GM12872 (cell line): ENCODE measurements at regions not wholly inside any gene's neighbourhood (a gene's known extent, or its start where the extent isn't known, plus 50 kb on each side); places are given as distances from the start of the nearest gene placed in this dataset.

ENCODE experiments used
- TF ChIP-seq, protein P1 (sequence below): IDR thresholded peaks from 3 replicates; pipeline ENCODE4 v1.5.1; 2011; ENCODE audit warnings: low read depth, mild to moderate bottlenecking, low read length, moderate library complexity; ENCODE audit not compliant: insufficient read depth

DNA sequence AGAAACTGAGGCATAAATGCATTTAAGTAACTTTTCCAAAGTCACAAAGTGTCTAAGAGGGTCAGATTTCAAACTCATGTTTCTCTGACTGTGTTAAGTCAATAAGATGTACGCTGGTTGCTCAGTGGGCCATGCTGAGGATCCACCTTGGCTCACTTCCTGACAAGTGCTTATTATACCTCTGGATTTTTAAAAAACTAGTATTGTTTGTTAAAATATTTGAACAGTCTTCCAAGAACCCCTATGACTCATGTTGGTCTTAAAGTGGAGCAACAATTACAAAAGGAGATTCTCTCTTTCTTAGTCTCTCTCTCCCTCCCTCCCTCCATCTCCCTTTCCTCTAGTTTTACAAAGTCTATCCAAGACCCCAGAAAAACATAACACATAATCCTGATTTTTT, 1050.2 kb downstream of the AGBL1 start:
- TF ChIP-seq, protein P1, sequence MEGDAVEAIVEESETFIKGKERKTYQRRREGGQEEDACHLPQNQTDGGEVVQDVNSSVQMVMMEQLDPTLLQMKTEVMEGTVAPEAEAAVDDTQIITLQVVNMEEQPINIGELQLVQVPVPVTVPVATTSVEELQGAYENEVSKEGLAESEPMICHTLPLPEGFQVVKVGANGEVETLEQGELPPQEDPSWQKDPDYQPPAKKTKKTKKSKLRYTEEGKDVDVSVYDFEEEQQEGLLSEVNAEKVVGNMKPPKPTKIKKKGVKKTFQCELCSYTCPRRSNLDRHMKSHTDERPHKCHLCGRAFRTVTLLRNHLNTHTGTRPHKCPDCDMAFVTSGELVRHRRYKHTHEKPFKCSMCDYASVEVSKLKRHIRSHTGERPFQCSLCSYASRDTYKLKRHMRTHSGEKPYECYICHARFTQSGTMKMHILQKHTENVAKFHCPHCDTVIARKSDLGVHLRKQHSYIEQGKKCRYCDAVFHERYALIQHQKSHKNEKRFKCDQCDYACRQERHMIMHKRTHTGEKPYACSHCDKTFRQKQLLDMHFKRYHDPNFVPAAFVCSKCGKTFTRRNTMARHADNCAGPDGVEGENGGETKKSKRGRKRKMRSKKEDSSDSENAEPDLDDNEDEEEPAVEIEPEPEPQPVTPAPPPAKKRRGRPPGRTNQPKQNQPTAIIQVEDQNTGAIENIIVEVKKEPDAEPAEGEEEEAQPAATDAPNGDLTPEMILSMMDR: no peak

DNA sequence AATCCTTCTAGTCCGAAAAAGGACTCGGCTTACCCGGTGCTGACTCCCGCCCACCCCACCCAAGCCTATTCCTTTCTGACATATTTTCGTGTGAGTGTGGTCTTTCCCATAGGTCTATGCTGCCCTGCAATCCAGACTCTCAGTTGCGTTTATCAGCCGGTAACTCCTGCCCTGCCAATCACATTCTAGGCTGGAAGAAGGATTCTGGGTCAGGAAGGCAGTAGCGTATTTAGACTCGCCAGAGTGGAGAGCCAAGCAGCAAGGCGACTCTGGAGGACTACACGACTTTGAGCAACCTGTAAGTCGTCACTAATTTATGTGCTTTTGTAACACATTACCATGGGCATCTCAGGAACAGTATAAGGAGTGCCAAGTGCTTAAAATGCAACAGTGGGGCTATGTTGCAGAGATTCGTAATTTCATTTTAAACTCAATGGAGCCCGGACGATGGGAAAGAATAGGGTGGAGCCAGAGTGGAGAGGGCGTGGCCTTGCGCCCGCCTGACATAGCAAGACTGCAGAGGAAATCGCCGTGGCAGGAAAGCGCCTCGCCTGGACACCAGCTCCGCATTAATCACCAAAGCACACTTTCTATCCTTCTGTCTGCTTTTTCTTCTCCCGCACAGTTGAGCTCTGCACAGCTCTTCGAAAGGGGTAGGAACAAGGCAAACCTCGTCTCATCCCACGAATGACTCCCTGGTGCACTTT, 1044.2 kb downstream of the AGBL1 start:
- TF ChIP-seq, protein P1: no peak

DNA sequence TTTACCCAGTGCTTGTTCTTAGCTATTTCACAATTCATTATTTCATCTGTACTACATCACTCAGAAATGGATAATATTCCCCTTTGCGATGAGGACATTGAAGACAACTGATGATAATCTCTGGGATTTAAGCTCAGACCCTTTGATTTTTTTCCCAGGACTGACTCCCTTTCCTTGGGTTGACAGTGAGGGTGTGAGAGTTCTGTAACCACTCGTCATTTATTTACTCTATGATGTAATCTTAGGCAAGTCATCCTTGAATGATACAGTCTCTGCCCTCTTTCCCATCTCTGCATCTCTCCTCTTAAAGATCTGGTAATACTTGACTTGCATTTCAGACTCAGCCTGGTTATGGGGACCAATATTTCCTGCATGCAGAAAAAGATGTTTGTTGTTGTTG, 1041.7 kb downstream of the AGBL1 start:
- TF ChIP-seq, protein P1: no peak

DNA sequence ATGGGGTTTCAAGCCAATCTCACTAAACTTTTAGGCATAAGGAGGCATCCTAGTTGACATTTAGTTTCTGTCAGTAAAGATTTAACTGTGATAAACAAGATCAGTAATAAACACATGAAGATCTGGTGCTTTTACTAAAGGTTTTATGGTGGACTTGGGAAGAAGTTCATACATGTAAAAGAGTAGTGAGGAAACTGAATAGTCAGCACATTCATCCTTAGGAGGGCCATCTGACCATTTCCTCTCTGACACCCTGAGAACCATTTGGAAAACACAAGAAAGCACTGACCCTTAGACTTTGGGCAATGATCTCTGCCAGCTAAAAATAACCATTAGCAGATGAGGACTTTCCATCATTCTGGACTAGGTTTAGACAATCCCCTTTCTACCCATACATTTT, 1040.9 kb downstream of the AGBL1 start:
- TF ChIP-seq, protein P1: no peak

DNA sequence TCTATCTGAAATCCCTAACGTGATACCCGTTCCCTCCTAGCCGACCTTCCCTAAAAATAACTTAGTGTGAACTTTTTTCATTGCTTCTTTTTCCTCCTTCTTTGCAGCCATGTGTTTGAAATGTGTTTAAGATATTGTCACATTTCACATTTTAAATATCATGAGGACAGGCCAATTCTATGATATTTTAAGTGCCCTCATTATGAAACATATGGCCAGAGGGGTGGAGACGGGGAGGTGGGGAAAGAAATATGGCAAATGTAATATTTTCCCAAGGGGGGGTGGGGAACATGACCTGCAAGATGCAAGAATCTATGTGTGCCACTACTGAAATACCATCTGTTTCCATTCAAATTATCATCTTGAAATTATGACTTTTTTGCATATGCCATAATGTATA, 1039.2 kb downstream of the AGBL1 start:
- TF ChIP-seq, protein P1: no peak

DNA sequence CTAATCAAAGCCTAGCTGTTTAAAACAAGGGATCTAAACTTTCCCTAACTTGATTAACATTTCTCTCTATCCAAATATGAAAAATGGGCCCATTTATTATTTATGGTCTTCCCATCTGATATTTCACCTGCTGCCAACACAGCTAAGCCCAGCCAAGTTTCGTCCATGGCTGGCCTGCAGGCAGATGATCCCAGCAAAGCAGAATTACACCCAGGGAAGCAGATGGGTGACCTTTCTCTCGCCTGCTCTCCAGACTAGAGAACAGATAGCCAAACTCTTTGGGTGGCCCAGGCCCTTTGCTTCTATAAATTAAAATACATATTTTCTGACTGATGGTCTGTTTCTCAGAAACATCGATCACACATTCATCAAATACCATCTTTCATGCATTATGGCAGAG, 1038.8 kb downstream of the AGBL1 start:
- TF ChIP-seq, protein P1: no peak

DNA sequence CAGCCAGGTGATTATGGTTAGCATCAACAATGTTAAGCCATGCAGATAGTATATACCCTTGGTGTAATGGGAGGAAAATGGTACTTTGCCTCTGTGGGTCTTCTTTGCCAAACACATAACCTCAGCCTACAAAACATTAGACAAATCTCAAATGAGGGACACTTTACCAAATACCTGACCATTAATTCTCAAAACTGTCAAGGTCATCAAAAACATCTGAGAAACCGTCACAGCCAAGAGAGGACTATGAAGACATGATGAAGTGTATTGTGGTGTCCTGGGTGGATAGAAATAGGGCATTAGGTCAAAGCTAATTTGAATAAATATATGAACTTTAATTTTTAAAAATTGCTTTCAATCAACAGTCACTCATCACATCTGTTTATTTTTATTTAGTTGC, 1036.1 kb downstream of the AGBL1 start:
- TF ChIP-seq, protein P1: no peak
